ENCODE measurements at regions not wholly inside any gene's neighbourhood (a gene's known extent, or its start where the extent isn't known, plus 50 kb on each side); places are given as distances from the start of the nearest gene placed in this dataset.

GRCh38 chr17:33908363-33909064 is 346.6 kb upstream of the CCL2 start:
- no peak for TF ChIP-seq EZH2 (IDR thresholded peaks at IDR 0.05; ENCODE audit: low read length, missing control alignments)
- no peak for TF ChIP-seq CTCF (conservative IDR thresholded peaks at IDR 0.05 in 1 of 2, IDR thresholded peaks at IDR 0.05 in 1 of 2; ENCODE audit: low read depth in 1 of 2, low read length in 2 of 2)

Data from fibroblast of lung (primary cell).